Kidney (tissue), 13 donors: ENCODE measurements at regions not wholly inside any gene's neighbourhood (a gene's known extent, or its start where the extent isn't known, plus 50 kb on each side); places are given as distances from the start of the nearest gene placed in this dataset.

Source experiments
- DNase-seq, 5 donors: peaks; one replicate each; pipeline ENCODE4 v3.0.0-alpha.2; 2013 to 2020
- FAIRE-seq: peaks from 2 replicates; lab custom pipeline; 2012; peaks lifted over from hg19 to GRCh38; lab: Jason Lieb, UNC
- H3K27ac ChIP-seq, 2 donors: one replicate each; pipeline ENCODE4 v1.7.0; 2013; ENCODE audit warnings: low read depth in 2 of 2, low read length in 2 of 2, inconsistent platforms in 1 of 2
- H3K27me3 ChIP-seq: one replicate; pipeline ENCODE4 v1.7.1; 2013; ENCODE audit warnings: low read length, inconsistent platforms; ENCODE audit not compliant: control insufficient read depth, insufficient read depth
- H3K36me3 ChIP-seq, 3 donors: one replicate each; pipeline versions ENCODE4 v1.7.0 to v1.7.1; 2013; ENCODE audit warnings: low read length in 3 of 3, control low read depth in 1 of 3, inconsistent platforms in 1 of 3; ENCODE audit not compliant: insufficient read depth in 3 of 3, control insufficient read depth in 2 of 3
- H3K4me1 ChIP-seq, 3 donors: one replicate each; pipeline versions ENCODE4 v1.7.0 to v1.7.1; 2013; ENCODE audit warnings: low read length in 3 of 3, inconsistent platforms in 1 of 3, low read depth in 1 of 3; ENCODE audit not compliant: control insufficient read depth in 2 of 3, insufficient read depth in 2 of 3
- H3K4me3 ChIP-seq, 3 donors: one replicate each; pipeline versions ENCODE4 v1.7.0 to v1.8.1; 2013; ENCODE audit warnings: low read length in 3 of 3, control low read depth in 1 of 3, inconsistent platforms in 1 of 3
- H3K9ac ChIP-seq, 3 donors: one replicate each; pipeline versions ENCODE4 v1.7.0 to v1.7.1; 2013; ENCODE audit warnings: low read length in 3 of 3, control low read depth in 1 of 3, inconsistent platforms in 1 of 3
- H3K9me3 ChIP-seq, 3 donors: one replicate each; pipeline versions ENCODE4 v1.7.0 to v1.7.1; 2013; ENCODE audit warnings: low read length in 3 of 3, control low read depth in 1 of 3, inconsistent platforms in 1 of 3; ENCODE audit not compliant: control insufficient read depth in 2 of 3, insufficient read depth in 1 of 3
- CTCF ChIP-seq: IDR thresholded peaks from 3 replicates; pipeline ENCODE4 v1.5.1; 2012; ENCODE audit warnings: mild to moderate bottlenecking, moderate library complexity, borderline replicate concordance; ENCODE audit not compliant: insufficient read depth; ENCODE audit errors: extremely low read depth
- intact Hi-C: fragments of 100-400 bp; cut with DNase I; formaldehyde crosslinking; loops from one replicate; pipeline ENCODE4 v1.11.1; 2022
- donor health status: control.
- donor health status: control.
- donor health status: control.
- donor health status: control.
- donor health status: control.
- donor health status: DM: yes; HTN: yes; CAD: no.
- donor health status: Normal renal cell carcinoma (clear cell type).

DNA sequence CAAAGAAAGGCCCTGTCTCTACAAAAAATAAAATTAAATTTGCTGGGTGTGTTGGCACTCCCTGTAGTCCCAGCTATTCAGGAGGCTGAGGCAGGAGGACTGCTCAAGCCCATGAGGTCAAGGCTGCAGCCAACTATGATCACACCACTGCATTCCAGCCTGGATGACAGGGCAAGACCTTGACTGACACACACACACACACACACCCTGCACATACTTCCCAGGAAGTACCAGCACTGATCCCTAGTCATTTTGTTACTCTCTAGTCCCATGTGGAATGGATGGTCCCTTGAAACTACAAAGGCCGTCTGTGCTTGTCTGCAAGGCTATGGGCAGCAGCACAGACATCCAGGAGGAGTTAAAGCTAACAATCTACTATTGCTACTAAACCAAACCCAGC is 59.7 kb upstream of the CYP2D6 start:
- Histone ChIP-seq H3K4me1 (peaks cover 0 to 16% (median 0%) of the 10 kb centered on the region in 3 donors), H3K27ac (no peak overlapping the region), H3K9ac (no peak overlapping the region), H3K4me3 (no peak overlapping the region), H3K9me3 (no peaks in the 10 kb centered on the region), H3K27me3 (no peaks in the 10 kb centered on the region), H3K36me3 (no peaks in the 10 kb centered on the region)
- no peak for FAIRE-seq
- no peak for TF ChIP-seq CTCF
- DNase-seq = no peak
- intact Hi-C loops = no loop called here

DNA sequence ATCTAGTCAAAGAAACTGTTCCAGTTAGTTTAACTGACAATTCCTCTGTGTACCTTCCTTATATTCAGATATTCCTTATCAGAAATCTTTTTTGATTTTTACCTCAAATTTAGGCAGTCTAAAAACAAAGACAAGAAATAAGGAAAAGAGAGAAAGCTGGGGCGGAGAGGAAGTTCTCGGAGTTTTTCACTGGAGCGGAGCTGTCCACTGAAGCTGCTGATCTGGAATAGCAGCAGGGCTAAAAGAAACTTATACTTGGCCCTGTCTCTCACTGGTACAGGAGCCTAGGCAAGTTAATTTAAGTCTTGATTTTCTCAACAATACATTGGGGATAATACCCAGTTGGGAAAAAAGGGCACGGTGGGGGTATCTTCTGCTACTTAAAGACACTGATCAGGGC is 59.2 kb upstream of the CYP2D6 start:
- no peaks in the 10 kb centered on the region for H3K9me3 ChIP-seq
- DNase-seq = no peak
- peaks cover 0 to 16% (median 0%) of the 10 kb centered on the region in 3 donors for H3K4me1 ChIP-seq
- H3K27me3 ChIP-seq = no peaks in the 10 kb centered on the region
- H3K9ac ChIP-seq = no peak overlapping the region
- no peaks in the 10 kb centered on the region for H3K36me3 ChIP-seq
- H3K27ac ChIP-seq = no peak overlapping the region
- TF ChIP-seq CTCF = no peak
- H3K4me3 ChIP-seq = no peak overlapping the region
- FAIRE-seq = no peak
- intact Hi-C loops = no loop called here

DNA sequence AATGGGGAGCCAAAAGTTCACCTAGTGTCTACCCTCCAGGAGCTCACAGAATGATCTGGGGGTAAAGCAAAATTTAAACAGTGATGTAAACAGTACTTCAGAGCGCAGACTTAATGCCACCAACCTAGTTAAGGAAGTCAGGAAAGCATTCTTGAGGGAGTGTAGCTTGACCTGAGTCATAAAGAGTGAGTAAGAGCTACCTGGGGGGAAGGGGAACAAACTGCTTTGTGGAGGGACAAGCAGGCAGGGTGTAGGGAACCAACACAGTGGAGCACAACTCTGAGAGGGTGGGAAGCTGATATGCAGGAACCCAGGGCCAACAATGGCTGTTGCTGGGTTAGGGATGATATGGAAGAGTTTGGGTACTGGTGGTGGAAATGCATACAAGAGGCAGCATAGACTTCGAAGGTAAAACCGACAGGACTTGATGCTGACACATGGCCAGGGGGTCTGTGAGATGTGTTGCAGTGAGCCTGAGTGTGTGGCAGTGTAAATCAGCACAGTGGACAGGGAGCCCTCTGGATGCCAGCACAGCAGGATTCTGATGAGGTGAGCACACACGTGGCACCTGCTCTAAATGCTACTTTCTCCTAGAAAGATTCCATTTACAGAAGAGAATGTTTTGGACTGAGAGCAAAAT is 58.3 kb upstream of the CYP2D6 start:
- no peak for TF ChIP-seq CTCF
- DNase-seq (peak in 1 of 5 donors; percentile 6), FAIRE-seq (no peak)
- intact Hi-C loops = no loop called here
- Histone ChIP-seq H3K27ac (no peak overlapping the region), H3K27me3 (no peaks in the 10 kb centered on the region), H3K4me3 (no peak overlapping the region), H3K9ac (no peak overlapping the region), H3K9me3 (no peaks in the 10 kb centered on the region), H3K4me1 (peaks cover 0 to 10% (median 0%) of the 10 kb centered on the region in 3 donors), H3K36me3 (no peaks in the 10 kb centered on the region)

DNA sequence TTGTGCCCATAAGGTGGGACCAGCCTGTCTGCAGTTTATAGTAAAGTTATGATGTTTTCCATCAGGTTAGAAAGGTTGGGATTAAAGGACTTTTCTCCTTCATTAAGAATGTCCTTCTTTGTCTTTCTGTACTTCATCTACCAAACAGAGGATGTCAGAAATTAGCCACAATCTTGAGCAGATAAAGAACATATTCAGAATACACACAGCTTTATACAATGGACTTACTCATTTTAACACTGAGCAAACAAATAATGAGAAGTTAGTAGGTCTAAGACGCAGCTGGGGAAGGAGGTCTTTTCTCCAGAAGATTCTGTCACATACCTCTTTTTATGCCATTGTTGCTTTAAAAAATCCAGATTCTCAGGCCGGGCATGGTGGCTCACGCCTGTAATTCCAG is 57.0 kb upstream of the CYP2D6 start:
- Histone ChIP-seq H3K27me3 (no peaks in the 10 kb centered on the region), H3K27ac (no peak overlapping the region), H3K36me3 (no peaks in the 10 kb centered on the region), H3K4me3 (no peak overlapping the region), H3K9ac (no peak overlapping the region), H3K9me3 (no peaks in the 10 kb centered on the region), H3K4me1 (peaks cover 0 to 10% (median 0%) of the 10 kb centered on the region in 3 donors)
- intact Hi-C loops = no loop called here
- TF ChIP-seq CTCF = no peak
- no peak for DNase-seq
- no peak for FAIRE-seq
